ENCODE measurements at regions not wholly inside any gene's neighbourhood (a gene's known extent, or its start where the extent isn't known, plus 50 kb on each side); places are given as distances from the start of the nearest gene placed in this dataset.

- Histone ChIP-seq H3K9me3 (no peaks in the 10 kb centered on the region), H3K27me3 (no peaks in the 10 kb centered on the region), H3K36me3 (no peaks in the 10 kb centered on the region), H3K4me1 (no peaks in the 10 kb centered on the region), H3K4me3 (no peak overlapping the region), H3K27ac (no peak overlapping the region)
- DNase-seq (no peak), FAIRE-seq (no peak), ATAC-seq (no peak)
- intact Hi-C loops (cut with DNase I), result no loop called here
- 73 to 85% methylated on average over 1 of the region's 1 CpG for WGBS, 2 donors
- no peak for TF ChIP-seq CTCF (IDR thresholded peaks at IDR 0.05)
Measured at GRCh38 chr2:181352158-181352557, 105.0 kb upstream of the ITGA4 start.

- H3K36me3 ChIP-seq, result no peaks in the 10 kb centered on the region
- H3K4me1 ChIP-seq, result no peaks in the 10 kb centered on the region
- ATAC-seq, result peak in 1 of 4 donors; percentile 16
- no peak overlapping the region for H3K27ac ChIP-seq
- DNase-seq, result no peak
- no peak for TF ChIP-seq CTCF (IDR thresholded peaks at IDR 0.05)
- no peaks in the 10 kb centered on the region for H3K27me3 ChIP-seq
- WGBS, 2 donors, result 69 to 71% methylated on average over 3 of the region's 3 CpGs
- H3K9me3 ChIP-seq, result no peaks in the 10 kb centered on the region
- H3K4me3 ChIP-seq, result no peak overlapping the region
- intact Hi-C loops (cut with DNase I), result no loop called here
- no peak for FAIRE-seq
Measured at GRCh38 chr2:181354626-181355025, 102.6 kb upstream of the ITGA4 start.

DNA sequence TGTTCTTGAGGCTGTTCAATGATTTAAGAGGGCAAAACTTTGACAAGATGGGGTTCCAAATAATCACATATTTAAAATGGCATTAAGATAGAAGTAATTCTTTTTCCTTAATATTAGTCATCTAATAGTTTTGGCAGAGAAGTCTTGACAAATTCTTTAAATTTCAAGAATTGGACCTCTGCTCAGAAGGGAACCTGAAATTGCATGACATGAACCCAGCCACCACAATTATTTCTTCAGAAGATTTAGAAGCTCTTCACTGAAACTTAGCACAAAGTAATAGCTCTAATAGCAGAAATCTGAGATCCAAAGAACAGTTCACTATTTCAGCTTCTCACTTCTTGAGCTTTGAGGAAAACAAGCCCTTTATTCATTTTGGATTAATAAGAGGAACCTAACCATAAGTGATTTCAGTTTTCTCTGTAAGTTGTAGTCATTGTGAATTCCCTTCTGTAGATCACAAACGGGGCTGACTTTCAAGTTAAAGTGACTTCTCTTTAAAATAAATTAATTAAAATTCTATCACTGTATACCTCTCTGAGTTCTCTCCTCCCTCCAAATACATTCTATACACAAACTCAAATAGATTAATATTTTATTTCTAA is 100.6 kb upstream of the ITGA4 start:
- Histone ChIP-seq H3K36me3 (no peaks in the 10 kb centered on the region), H3K4me1 (no peaks in the 10 kb centered on the region), H3K4me3 (no peak overlapping the region), H3K27ac (no peak overlapping the region), H3K27me3 (no peaks in the 10 kb centered on the region), H3K9me3 (no peaks in the 10 kb centered on the region)
- DNase-seq (no peak), FAIRE-seq (no peak), ATAC-seq (no peak)
- intact Hi-C loops (cut with DNase I), result no loop called here
- TF ChIP-seq CTCF (IDR thresholded peaks at IDR 0.05), result no peak
- WGBS, 2 donors, result 39 to 69% methylated on average over 1 of the region's 1 CpG

DNA sequence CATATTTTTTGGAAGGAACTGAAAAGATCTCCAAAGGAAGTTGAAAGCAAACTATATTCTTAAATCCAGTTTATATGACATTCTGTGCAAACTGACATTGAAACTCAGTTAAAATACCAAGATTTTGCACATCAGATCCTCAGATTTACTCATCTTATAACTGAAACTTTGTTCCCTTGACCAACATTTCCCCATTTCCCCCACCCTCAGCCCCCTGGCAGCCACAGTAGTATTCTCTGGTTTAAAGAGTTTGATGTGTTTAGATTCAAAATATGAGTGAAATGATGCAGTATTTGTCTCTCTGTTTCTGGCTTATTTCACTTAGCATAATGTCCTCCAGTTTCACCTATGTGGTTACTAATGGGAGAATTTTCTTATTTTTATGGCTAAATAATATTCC is 99.2 kb upstream of the ITGA4 start:
- ATAC-seq (no peak), DNase-seq (no peak)
- intact Hi-C loops (cut with DNase I), result no loop called here

More for the DNA sequence above, 99.2 kb upstream of the ITGA4 start:
- no peak for TF ChIP-seq CTCF (IDR thresholded peaks at IDR 0.05)
- Histone ChIP-seq H3K27me3 (no peaks in the 10 kb centered on the region), H3K4me3 (no peak overlapping the region), H3K4me1 (no peaks in the 10 kb centered on the region), H3K9me3 (no peaks in the 10 kb centered on the region), H3K36me3 (no peaks in the 10 kb centered on the region), H3K27ac (no peak overlapping the region)
- FAIRE-seq, result no peak
